ENCODE measurements at regions not wholly inside any gene's neighbourhood (a gene's known extent, or its start where the extent isn't known, plus 50 kb on each side); places are given as distances from the start of the nearest gene placed in this dataset.
A peak's percentile ranks its signal among the peaks of the same experiment; 100 is the strongest.

GRCh38 chr13:34352958-34353357, 535.0 kb downstream of the RFC3 start:
- H3K9me3 Mint-ChIP-seq (ENCODE audit: low read depth), result no peaks in the 10 kb centered on the region
- no peak overlapping the region for H3K27ac Mint-ChIP-seq (ENCODE audit: unreplicated experiment)
- peaks cover 3% of the 10 kb centered on the region for H3K36me3 Mint-ChIP-seq (ENCODE audit: low read depth)
- peaks cover 35% of the 10 kb centered on the region for H3K4me1 Mint-ChIP-seq (ENCODE audit: low read depth)
- H3K4me3 Mint-ChIP-seq (ENCODE audit: unreplicated experiment), result no peak overlapping the region
- no peak for TF ChIP-seq CTCF (IDR thresholded peaks at IDR 0.05)
- no peak for DNase-seq (ENCODE audit: low spot score)
- H3K27me3 Mint-ChIP-seq (ENCODE audit: low read depth), result no peaks in the 10 kb centered on the region

- TF ChIP-seq CTCF (IDR thresholded peaks at IDR 0.05), result no peak
- peak overlapping the region; percentile 95 for H3K27ac Mint-ChIP-seq (ENCODE audit: unreplicated experiment)
- DNase-seq (ENCODE audit: low spot score), result no peak
- no peaks in the 10 kb centered on the region for H3K36me3 Mint-ChIP-seq (ENCODE audit: low read depth)
- H3K27me3 Mint-ChIP-seq (ENCODE audit: low read depth), result no peaks in the 10 kb centered on the region
- peaks cover 4% of the 10 kb centered on the region for H3K9me3 Mint-ChIP-seq (ENCODE audit: low read depth)
- H3K4me1 Mint-ChIP-seq (ENCODE audit: low read depth), result peaks cover 51% of the 10 kb centered on the region
- peak overlapping the region; percentile 18 for H3K4me3 Mint-ChIP-seq (ENCODE audit: unreplicated experiment)
Observed at GRCh38 chr13:34356686-34357434, 538.9 kb downstream of the RFC3 start.

- H3K9me3 Mint-ChIP-seq (ENCODE audit: low read depth), result peaks cover 4% of the 10 kb centered on the region
- H3K27ac Mint-ChIP-seq (ENCODE audit: unreplicated experiment), result peak overlapping the region; percentile 95
- no peak for TF ChIP-seq CTCF (IDR thresholded peaks at IDR 0.05)
- peaks cover 54% of the 10 kb centered on the region for H3K4me1 Mint-ChIP-seq (ENCODE audit: low read depth)
- no peaks in the 10 kb centered on the region for H3K27me3 Mint-ChIP-seq (ENCODE audit: low read depth)
- no peaks in the 10 kb centered on the region for H3K36me3 Mint-ChIP-seq (ENCODE audit: low read depth)
- H3K4me3 Mint-ChIP-seq (ENCODE audit: unreplicated experiment), result no peak overlapping the region
- no peak for DNase-seq (ENCODE audit: low spot score)
Observed at GRCh38 chr13:34357435-34358232, 539.7 kb downstream of the RFC3 start.

- no peaks in the 10 kb centered on the region for H3K36me3 Mint-ChIP-seq (ENCODE audit: low read depth)
- peaks cover 54% of the 10 kb centered on the region for H3K4me1 Mint-ChIP-seq (ENCODE audit: low read depth)
- H3K27me3 Mint-ChIP-seq (ENCODE audit: low read depth), result no peaks in the 10 kb centered on the region
- H3K4me3 Mint-ChIP-seq (ENCODE audit: unreplicated experiment), result no peak overlapping the region
- DNase-seq (ENCODE audit: low spot score), result no peak
- TF ChIP-seq CTCF (IDR thresholded peaks at IDR 0.05), result no peak
- H3K9me3 Mint-ChIP-seq (ENCODE audit: low read depth), result peaks cover 4% of the 10 kb centered on the region
- H3K27ac Mint-ChIP-seq (ENCODE audit: unreplicated experiment), result peak overlapping the region; percentile 95
Observed at GRCh38 chr13:34358811-34359513, 541.0 kb downstream of the RFC3 start.

GRCh38 chr13:34360702-34361101, 542.8 kb downstream of the RFC3 start:
- Mint-ChIP-seq H3K36me3 (ENCODE audit: low read depth) (no peaks in the 10 kb centered on the region), H3K27ac (ENCODE audit: unreplicated experiment) (no peak overlapping the region), H3K9me3 (ENCODE audit: low read depth) (peaks cover 4% of the 10 kb centered on the region), H3K4me1 (ENCODE audit: low read depth) (peaks cover 58% of the 10 kb centered on the region), H3K4me3 (ENCODE audit: unreplicated experiment) (no peak overlapping the region), H3K27me3 (ENCODE audit: low read depth) (no peaks in the 10 kb centered on the region)
- TF ChIP-seq CTCF (IDR thresholded peaks at IDR 0.05), result no peak
- no peak for DNase-seq (ENCODE audit: low spot score)
